H1 (cell line): ENCODE measurements at regions not wholly inside any gene's neighbourhood (a gene's known extent, or its start where the extent isn't known, plus 50 kb on each side); places are given as distances from the start of the nearest gene placed in this dataset.
"Not testable (repeated sequence)": the region's sequence is repeated elsewhere in the genome, so short reads cannot be mapped to it uniquely, and the experiment has no call there.

Experiments
- CTCF ChIA-PET: fragments of 300-600 bp; sonication (Branson Sonifier 250); formaldehyde crosslinking; loops from one replicate; lab custom pipeline; 2021; ENCODE audit not compliant: partially characterized antibody; lab: Charles Lee
- POLR2A ChIA-PET: fragments of 300-600 bp; sonication (Branson Sonifier 250); formaldehyde crosslinking; loops from one replicate; lab custom pipeline; 2021; ENCODE audit warnings: inconsistent platforms; ENCODE audit not compliant: partially characterized antibody; lab: Charles Lee
- DNase-seq, 2 experiments: peaks; one replicate each; pipeline versions ENCODE4 v3.0.0 to v3.0.0-alpha.2; 2010 to 2022; ENCODE audit warnings: low spot score in 2 of 2, low read depth in 1 of 2, mixed read lengths in 1 of 2
- FAIRE-seq: peaks from 2 replicates; lab custom pipeline; 2011; peaks lifted over from hg19 to GRCh38; lab: Jason Lieb, UNC
- H2AFZ ChIP-seq: 2 replicates; pipeline ENCODE4 v1.8.1; 2012; ENCODE audit warnings: low read length, inconsistent platforms
- H2AK5ac ChIP-seq: 2 replicates; pipeline ENCODE4 v1.6.1; 2013; ENCODE audit warnings: low read depth, low read length
- H2BK120ac ChIP-seq: replicated peaks from 2 replicates; pipeline ENCODE3; 2013; ENCODE audit warnings: low read depth, low read length, inconsistent platforms
- H2BK12ac ChIP-seq: 2 replicates; pipeline ENCODE4 v1.6.1; 2013; ENCODE audit warnings: low read depth, low read length
- H2BK15ac ChIP-seq: 2 replicates; pipeline ENCODE4 v1.6.1; 2013; ENCODE audit warnings: low read length
- H2BK20ac ChIP-seq: 2 replicates; pipeline ENCODE4 v1.6.1; 2013; ENCODE audit warnings: low read length
- H2BK5ac ChIP-seq: 2 replicates; pipeline ENCODE4 v1.6.1; 2013; ENCODE audit warnings: low read depth, low read length
- H3K14ac ChIP-seq: 2 replicates; pipeline ENCODE4 v1.6.1; 2013; ENCODE audit warnings: inconsistent platforms; ENCODE audit not compliant: insufficient read length
- H3K18ac ChIP-seq: 2 replicates; pipeline ENCODE4 v1.6.1; 2013; ENCODE audit warnings: low read length; ENCODE audit errors: extremely low read depth
- H3K23ac ChIP-seq: 2 replicates; pipeline ENCODE4 v1.6.1; 2013; ENCODE audit warnings: inconsistent platforms; ENCODE audit not compliant: insufficient read length
- H3K23me2 ChIP-seq: 2 replicates; pipeline ENCODE4 v1.6.1; 2013; ENCODE audit warnings: low read depth, low read length
- H3K27ac ChIP-seq: 2 replicates; pipeline ENCODE4 v1.6.1; 2011; ENCODE audit warnings: low read depth, low read length, inconsistent platforms
- H3K27me3 ChIP-seq, 4 experiments: replicated peaks in 1 of 4; 1 replicate in 1 of 4; 2 replicates in 3 of 4; pipeline versions ENCODE4 v1.6.1 to v1.8.1; 2011 to 2013; ENCODE audit warnings: low read length in 3 of 4, mild to moderate bottlenecking in 3 of 4, inconsistent platforms in 2 of 4, mixed read lengths in 2 of 4, moderate library complexity in 1 of 4; ENCODE audit not compliant: control insufficient read depth in 3 of 4, insufficient read depth in 3 of 4; ENCODE audit errors: extremely low read depth in 1 of 4
- H3K36me3 ChIP-seq, 4 experiments: 2 replicates each; pipeline versions ENCODE4 v1.6.1 to v1.8.1; 2011 to 2013; ENCODE audit warnings: mild to moderate bottlenecking in 4 of 4, low read length in 3 of 4, moderate library complexity in 2 of 4, control low read depth in 1 of 4, inconsistent platforms in 1 of 4; ENCODE audit not compliant: insufficient read depth in 4 of 4, control insufficient read depth in 2 of 4
- H3K4ac ChIP-seq: replicated peaks from 2 replicates; pipeline ENCODE3; 2013; ENCODE audit warnings: low read length, low read depth, mixed read lengths, inconsistent platforms; ENCODE audit not compliant: insufficient read length
- H3K4me1 ChIP-seq, 4 experiments: replicated peaks in 1 of 4; 1 replicate in 1 of 4; 2 replicates in 3 of 4; pipeline versions ENCODE4 v1.6.1 to v1.8.1; 2011 to 2013; ENCODE audit warnings: low read length in 3 of 4, inconsistent platforms in 2 of 4, mixed read lengths in 1 of 4; ENCODE audit not compliant: insufficient read depth in 4 of 4, control insufficient read depth in 3 of 4
- H3K4me2 ChIP-seq, 2 experiments: 2 replicates each; pipeline versions ENCODE4 v1.6.1 to v1.8.1; 2011 to 2013; ENCODE audit warnings: low read depth in 2 of 2, low read length in 2 of 2, control low read depth in 1 of 2, inconsistent platforms in 1 of 2, mild to moderate bottlenecking in 1 of 2; ENCODE audit not compliant: insufficient read depth in 1 of 2
- H3K4me3 ChIP-seq, 4 experiments: fragments of 200-600, 300-600 bp in 1 of 4; sonication (generic), shearing (Covaris generic), sonication (Bioruptor Twin) in 1 of 4; 2 replicates each; pipeline versions ENCODE4 v1.5.1 to v1.8.1; 2011 to 2016; ENCODE audit warnings: low read length in 4 of 4, low read depth in 3 of 4, control low read depth in 2 of 4, inconsistent platforms in 2 of 4, mild to moderate bottlenecking in 2 of 4, mixed read lengths in 1 of 4, moderate library complexity in 1 of 4; ENCODE audit not compliant: insufficient read depth in 2 of 4; ENCODE audit errors: extremely low read depth in 1 of 4
- H3K56ac ChIP-seq: replicated peaks from 2 replicates; pipeline ENCODE3; 2013; ENCODE audit warnings: low read depth, mild to moderate bottlenecking, mixed read lengths, low read length, inconsistent platforms; ENCODE audit not compliant: insufficient read length
- H3K79me1 ChIP-seq: 2 replicates; pipeline ENCODE4 v1.6.1; 2013; ENCODE audit warnings: low read depth, low read length, control low read depth
- H3K79me2 ChIP-seq, 2 experiments: 2 replicates each; pipeline versions ENCODE4 v1.6.1 to v1.8.1; 2012 to 2013; ENCODE audit warnings: low read length in 2 of 2, mild to moderate bottlenecking in 2 of 2, inconsistent platforms in 1 of 2; ENCODE audit not compliant: insufficient read depth in 2 of 2, control insufficient read depth in 1 of 2
- H3K9ac ChIP-seq, 4 experiments: replicated peaks in 1 of 4; 1 replicate in 1 of 4; 2 replicates in 3 of 4; pipeline versions ENCODE4 v1.6.1 to v1.8.1; 2011 to 2013; ENCODE audit warnings: low read depth in 3 of 4, low read length in 3 of 4, control low read depth in 2 of 4, mild to moderate bottlenecking in 2 of 4, moderate library complexity in 2 of 4, inconsistent platforms in 1 of 4; ENCODE audit errors: extremely low read depth in 1 of 4
- H3K9me3 ChIP-seq, 2 experiments: 2 replicates each; pipeline versions ENCODE4 v1.6.1 to v1.8.1; 2012 to 2013; ENCODE audit warnings: mild to moderate bottlenecking in 2 of 2, moderate library complexity in 2 of 2, control low read depth in 1 of 2, inconsistent platforms in 1 of 2, low read depth in 1 of 2, low read length in 1 of 2, mixed read lengths in 1 of 2; ENCODE audit not compliant: insufficient read depth in 2 of 2
- H4K20me1 ChIP-seq, 2 experiments: replicated peaks in 1 of 2; 2 replicates each; pipeline versions ENCODE3 to v1.8.1; 2011 to 2013; ENCODE audit warnings: inconsistent platforms in 2 of 2, low read length in 2 of 2, mild to moderate bottlenecking in 1 of 2; ENCODE audit not compliant: insufficient read depth in 2 of 2, control insufficient read depth in 1 of 2
- H4K5ac ChIP-seq: 2 replicates; pipeline ENCODE4 v1.6.1; 2013; ENCODE audit warnings: low read length, low read depth, mixed read lengths, inconsistent platforms; ENCODE audit not compliant: insufficient read length
- H4K8ac ChIP-seq: 2 replicates; pipeline ENCODE4 v1.8.0; 2013; ENCODE audit warnings: mild to moderate bottlenecking, moderate library complexity, low read length, inconsistent platforms; ENCODE audit not compliant: insufficient read depth; ENCODE audit errors: extremely low read depth
- H4K91ac ChIP-seq: replicated peaks from 2 replicates; pipeline ENCODE3; 2013; ENCODE audit warnings: low read length, mixed read lengths, inconsistent platforms; ENCODE audit not compliant: insufficient read length
- WGBS, 2 experiments: shearing (Covaris generic) in 1 of 2; methylation state at CpG; one replicate each; pipeline versions ENCODE4 v1.1.6 to v1.1.7; 2013 to 2015; ENCODE audit warnings: low lambda C conversion rate in 2 of 2, mixed read lengths in 2 of 2, inconsistent platforms in 1 of 2, low coverage in 1 of 2, missing lambda C conversion rate in 1 of 2; ENCODE audit not compliant: insufficient replicate concordance in 2 of 2, insufficient coverage in 1 of 2, insufficient read length in 1 of 2; ENCODE audit errors: extremely low coverage in 1 of 2, missing lambda C conversion rate in 1 of 2; 5-methylcytosine and 5-hydroxymethylcytosine counted together

GRCh38 chr15:85198432-85198831 lies 182.0 kb upstream of the AKAP13 start:
- WGBS, 2 experiments = no CpG with 5 or more reads among the region's 13 CpGs
- H2BK15ac ChIP-seq, H4K20me1 ChIP-seq, CTCF ChIA-PET, H3K18ac ChIP-seq, H4K91ac ChIP-seq, H2AK5ac ChIP-seq, H3K56ac ChIP-seq, H3K14ac ChIP-seq, H3K23ac ChIP-seq, H3K36me3 ChIP-seq, POLR2A ChIA-PET, H3K4me1 ChIP-seq, H3K27ac ChIP-seq, H4K8ac ChIP-seq, H2BK20ac ChIP-seq, H3K4me2 ChIP-seq, FAIRE-seq, H3K79me1 ChIP-seq, H3K79me2 ChIP-seq, H3K27me3 ChIP-seq, H2BK12ac ChIP-seq, DNase-seq, H3K4me3 ChIP-seq, H3K9ac ChIP-seq, H2BK120ac ChIP-seq, H4K5ac ChIP-seq, H3K9me3 ChIP-seq, H2BK5ac ChIP-seq, H3K23me2 ChIP-seq, H2AFZ ChIP-seq, H3K4ac ChIP-seq: not testable (repeated sequence)

- CTCF ChIA-PET, H3K18ac ChIP-seq, H3K4ac ChIP-seq, H3K27me3 ChIP-seq, H2BK15ac ChIP-seq, H3K9ac ChIP-seq, H4K91ac ChIP-seq, H3K4me1 ChIP-seq, H3K79me2 ChIP-seq, FAIRE-seq, H3K14ac ChIP-seq, POLR2A ChIA-PET, H2BK20ac ChIP-seq, H2BK120ac ChIP-seq, H2BK5ac ChIP-seq, H4K5ac ChIP-seq, H3K36me3 ChIP-seq, H2BK12ac ChIP-seq, H2AFZ ChIP-seq, H3K4me3 ChIP-seq, H3K27ac ChIP-seq, H4K20me1 ChIP-seq, H3K9me3 ChIP-seq, H4K8ac ChIP-seq, H3K4me2 ChIP-seq, H3K79me1 ChIP-seq, H3K23ac ChIP-seq, H3K23me2 ChIP-seq, DNase-seq, H3K56ac ChIP-seq, H2AK5ac ChIP-seq: not testable (repeated sequence)
- WGBS, 2 experiments = no CpG with 5 or more reads among the region's 9 CpGs
Observed at GRCh38 chr15:85200215-85200614, 180.2 kb upstream of the AKAP13 start.
